Liver (tissue), 8 donors: ENCODE measurements at regions not wholly inside any gene's neighbourhood (a gene's known extent, or its start where the extent isn't known, plus 50 kb on each side); places are given as distances from the start of the nearest gene placed in this dataset.

Experiments
- DNase-seq: peaks from one replicate; pipeline ENCODE4 v3.0.0-alpha.2; 2017; ENCODE audit warnings: low spot score
- H3K27ac ChIP-seq, 2 donors: one replicate each; pipeline ENCODE4 v1.7.0; 2013; ENCODE audit warnings: inconsistent platforms in 2 of 2, low read length in 2 of 2, control low read depth in 1 of 2, low read depth in 1 of 2, mild to moderate bottlenecking in 1 of 2
- H3K27me3 ChIP-seq, 4 donors: one replicate each; pipeline versions ENCODE4 v1.6.1 to v1.7.0; 2013; ENCODE audit warnings: low read length in 3 of 4, inconsistent platforms in 1 of 4, mild to moderate bottlenecking in 1 of 4, moderate library complexity in 1 of 4; ENCODE audit not compliant: control insufficient read depth in 4 of 4, insufficient read depth in 4 of 4
- H3K36me3 ChIP-seq, 4 donors: one replicate each; pipeline versions ENCODE4 v1.6.1 to v1.7.0; 2013; ENCODE audit warnings: low read length in 3 of 4, mild to moderate bottlenecking in 3 of 4, low read depth in 1 of 4, moderate library complexity in 1 of 4; ENCODE audit not compliant: control insufficient read depth in 4 of 4, insufficient read depth in 3 of 4
- H3K4me1 ChIP-seq, 4 donors: one replicate each; pipeline versions ENCODE4 v1.6.1 to v1.7.0; 2013; ENCODE audit warnings: low read length in 3 of 4, mild to moderate bottlenecking in 3 of 4, moderate library complexity in 1 of 4; ENCODE audit not compliant: control insufficient read depth in 4 of 4, insufficient read depth in 4 of 4
- H3K4me3 ChIP-seq, 3 donors: one replicate each; pipeline versions ENCODE4 v1.6.1 to v1.7.0; 2013; ENCODE audit warnings: low read length in 3 of 3, control low read depth in 1 of 3, low read depth in 1 of 3, mild to moderate bottlenecking in 1 of 3
- H3K9ac ChIP-seq, 2 donors: one replicate each; pipeline ENCODE4 v1.7.0; 2013; ENCODE audit warnings: low read length in 2 of 2, mild to moderate bottlenecking in 2 of 2, moderate library complexity in 2 of 2, control low read depth in 1 of 2, low read depth in 1 of 2
- H3K9me3 ChIP-seq, 4 donors: one replicate each; pipeline versions ENCODE4 v1.6.1 to v1.7.0; 2013; ENCODE audit warnings: low read length in 3 of 4; ENCODE audit not compliant: control insufficient read depth in 4 of 4
- ATF3 ChIP-seq: IDR thresholded peaks from 2 replicates; pipeline ENCODE4 v1.6.1; 2016; ENCODE audit warnings: antibody characterized with exemption
- CTCF ChIP-seq: fragments of 150-350 bp; IDR thresholded peaks from 2 replicates; pipeline ENCODE4 v1.5.1; 2017; ENCODE audit warnings: improper control_type of control experiment, low read depth, low read length; ENCODE audit not compliant: missing input control
- EGR1 ChIP-seq, 2 donors: IDR thresholded peaks; 2 replicates each; pipeline ENCODE4 v1.6.1; 2016 to 2018; ENCODE audit warnings: antibody characterized with exemption in 2 of 2, low read depth in 2 of 2
- FOXA1 ChIP-seq: IDR thresholded peaks from 2 replicates; pipeline ENCODE4 v1.6.1; 2016; ENCODE audit warnings: antibody characterized with exemption
- FOXA2 ChIP-seq: IDR thresholded peaks from 2 replicates; pipeline ENCODE4 v1.6.1; 2016; ENCODE audit warnings: antibody characterized with exemption
- GABPA ChIP-seq, 2 donors: IDR thresholded peaks in 1 of 2; conservative IDR thresholded peaks in 1 of 2; 2 replicates each; pipeline ENCODE4 v1.6.1; 2016; ENCODE audit warnings: antibody characterized with exemption in 2 of 2, mild to moderate bottlenecking in 1 of 2, moderate library complexity in 1 of 2
- HNF4A ChIP-seq, 2 donors: conservative IDR thresholded peaks; 2 replicates each; pipeline ENCODE4 v1.6.1; 2016; ENCODE audit warnings: antibody characterized with exemption in 2 of 2, mild to moderate bottlenecking in 2 of 2
- HNF4G ChIP-seq: IDR thresholded peaks from 2 replicates; pipeline ENCODE4 v1.6.1; 2016; ENCODE audit warnings: antibody characterized with exemption
- JUND ChIP-seq, 2 donors: IDR thresholded peaks; 2 replicates each; pipeline ENCODE4 v1.6.1; 2016; ENCODE audit warnings: antibody characterized with exemption in 2 of 2
- MAX ChIP-seq: IDR thresholded peaks from 2 replicates; pipeline ENCODE4 v1.6.1; 2016; ENCODE audit warnings: antibody characterized with exemption
- NR2F2 ChIP-seq: IDR thresholded peaks from 2 replicates; pipeline ENCODE4 v1.6.1; 2016; ENCODE audit warnings: antibody characterized with exemption
- RAD21 ChIP-seq, 2 donors: IDR thresholded peaks; 2 replicates each; pipeline ENCODE4 v1.6.1; 2016; ENCODE audit warnings: antibody characterized with exemption in 2 of 2, mild to moderate bottlenecking in 2 of 2
- REST ChIP-seq: IDR thresholded peaks from 2 replicates; pipeline ENCODE4 v1.6.1; 2016; ENCODE audit warnings: antibody characterized with exemption, mild to moderate bottlenecking
- RXRA ChIP-seq, 2 donors: IDR thresholded peaks; 2 replicates each; pipeline ENCODE4 v1.6.1; 2017 to 2018; ENCODE audit warnings: antibody characterized with exemption in 2 of 2, mild to moderate bottlenecking in 1 of 2
- SP1 ChIP-seq: IDR thresholded peaks from 2 replicates; pipeline ENCODE4 v1.6.1; 2018; ENCODE audit warnings: antibody characterized with exemption, mild to moderate bottlenecking
- TAF1 ChIP-seq: conservative IDR thresholded peaks from 2 replicates; pipeline ENCODE4 v1.6.1; 2016; ENCODE audit warnings: antibody characterized with exemption, mild to moderate bottlenecking
- YY1 ChIP-seq: IDR thresholded peaks from 2 replicates; pipeline ENCODE4 v1.6.1; 2016; ENCODE audit warnings: antibody characterized with exemption, mild to moderate bottlenecking
- ZBTB33 ChIP-seq: IDR thresholded peaks from 2 replicates; pipeline ENCODE4 v1.6.1; 2016; ENCODE audit warnings: antibody characterized with exemption
- WGBS: extraction: QIAGEN DNeasy Blood & Tissue Kit; methylation state at CpG from one replicate; pipeline ENCODE4 v1.1.7; 2013; 5-methylcytosine and 5-hydroxymethylcytosine counted together
- donor health status: healthy.
- donor health status: healthy.
- donor health status: healthy.
- donor health status: healthy.
- donor health status: healthy.

GRCh38 chr5:110968246-110969005 is 103.1 kb upstream of the TSLP start:
- Histone ChIP-seq H3K9me3 (no peaks in the 10 kb centered on the region), H3K4me3 (peak overlapping the region in 1 of 3 donors; percentile 24), H3K9ac (peak overlapping the region in 1 of 2 donors; percentile 39), H3K36me3 (no peaks in the 10 kb centered on the region), H3K4me1 (peaks cover 5 to 26% (median 15%) of the 10 kb centered on the region in 4 donors), H3K27me3 (no peaks in the 10 kb centered on the region), H3K27ac (peak overlapping the region; percentile 75 to 95)
- DNase-seq, result no peak
- 28% methylated on average over 4 of the region's 4 CpGs for WGBS
- TF ChIP-seq NR2F2 (no peak), GABPA (IDR thresholded peaks at IDR 0.05 in 1 of 2, conservative IDR thresholded peaks at IDR 0.05 in 1 of 2) (peak in 1 of 2 donors; percentile 26), MAX (peak; percentile 40), FOXA2 (peak; percentile 87), RXRA (IDR thresholded peaks at IDR 0.05) (peak; percentile 66 to 84), RAD21 (IDR thresholded peaks at IDR 0.05) (peak; percentile 30 to 31), HNF4A (conservative IDR thresholded peaks at IDR 0.05) (peak; percentile 78 to 84), SP1 (peak; percentile 93), EGR1 (IDR thresholded peaks at IDR 0.05; ENCODE audit: low read depth in 2 of 2) (no peak), ZBTB33 (peak; percentile 39), REST (peak; percentile 24), YY1 (no peak), JUND (IDR thresholded peaks at IDR 0.05) (peak in 1 of 2 donors; percentile 75), CTCF (no peak), TAF1 (no peak), FOXA1 (no peak), ATF3 (peak; percentile 37), HNF4G (peak; percentile 58)
